Spleen (tissue), 7 donors: ENCODE measurements at regions not wholly inside any gene's neighbourhood (a gene's known extent, or its start where the extent isn't known, plus 50 kb on each side); places are given as distances from the start of the nearest gene placed in this dataset.

ENCODE experiments used
- CTCF ChIP-seq, 11 experiments: fragments of 200-600 bp in 7 of 11; fragments of 450-650 bp in 4 of 11; sonication (generic) in 4 of 11; IDR thresholded peaks in 8 of 11; conservative IDR thresholded peaks in 3 of 11; 1 replicate in 7 of 11; 2 replicates in 4 of 11; pipeline versions ENCODE4 v1.4.0 to v1.8.0; 2016 to 2021; ENCODE audit warnings: antibody characterized with exemption in 11 of 11, inconsistent platforms in 4 of 11, mild to moderate bottlenecking in 1 of 11
- POLR2AphosphoS5 ChIP-seq, 3 donors: sonication (generic); formaldehyde crosslinking; IDR thresholded peaks; one replicate each; pipeline ENCODE4 v1.5.1; 2017; ENCODE audit warnings: antibody characterized with exemption in 3 of 3
- donor health status: DM: no; HTN: no; CAD: no; lungs with moderate emphysema.
- donor health status: DM: no; HTN: no; CAD: no.
- donor health status: DM: no; HTN: no; CAD: no.

GRCh38 chr2:60058781-60059180 lies 494.7 kb downstream of the BCL11A start:
- TF ChIP-seq CTCF (IDR thresholded peaks at IDR 0.05 in 8 of 11, conservative IDR thresholded peaks at IDR 0.05 in 3 of 11) (no peak), POLR2AphosphoS5 (IDR thresholded peaks at IDR 0.05) (no peak)
